ENCODE measurements at regions not wholly inside any gene's neighbourhood (a gene's known extent, or its start where the extent isn't known, plus 50 kb on each side); places are given as distances from the start of the nearest gene placed in this dataset.
A peak's percentile ranks its signal among the peaks of the same experiment; 100 is the strongest.
"Not testable (repeated sequence)": the region's sequence is repeated elsewhere in the genome, so short reads cannot be mapped to it uniquely, and the experiment has no call there.

- no peak for DNase-seq (ENCODE audit: low read depth)
These were observed 95.9 kb upstream of the PCSK1 start for GRCh38 chr5:96528826-96529474.

GRCh38 chr5:96529559-96529958, 96.5 kb upstream of the PCSK1 start:
- no peak for DNase-seq (ENCODE audit: low read depth)

- DNase-seq (ENCODE audit: low read depth): peak; percentile 64
These were observed 97.9 kb upstream of the PCSK1 start for GRCh38 chr5:96530901-96531300.

GRCh38 chr5:96533371-96533770, 100.3 kb upstream of the PCSK1 start:
- no peak for DNase-seq (ENCODE audit: low read depth)

GRCh38 chr5:96537386-96537785, 104.3 kb upstream of the PCSK1 start:
- peak; percentile 85 for DNase-seq (ENCODE audit: low read depth)

DNA sequence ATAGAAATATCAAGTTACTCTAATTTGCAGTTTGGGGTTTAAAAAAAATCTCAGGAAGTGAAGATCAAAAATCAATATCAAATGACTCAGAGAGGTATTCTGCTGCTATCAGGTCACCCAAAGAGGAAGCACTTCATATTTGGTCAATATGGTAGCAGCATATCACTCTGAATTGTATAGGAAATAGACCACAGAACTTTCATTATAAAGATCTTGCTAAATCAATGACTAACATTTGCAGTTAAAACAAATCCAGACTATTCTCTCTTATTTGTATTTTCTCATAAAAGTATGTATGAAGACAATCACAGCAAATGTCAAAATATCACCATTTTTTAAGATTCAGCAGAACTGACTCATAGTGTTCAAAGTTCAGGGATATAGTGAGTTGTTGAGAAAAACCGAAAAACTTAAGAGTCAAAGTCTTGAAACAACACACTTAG, 105.8 kb upstream of the PCSK1 start:
- DNase-seq (ENCODE audit: low read depth): peak; percentile 23

GRCh38 chr5:96546120-96546519, 113.1 kb upstream of the PCSK1 start:
- no peak for DNase-seq (ENCODE audit: low read depth)

DNA sequence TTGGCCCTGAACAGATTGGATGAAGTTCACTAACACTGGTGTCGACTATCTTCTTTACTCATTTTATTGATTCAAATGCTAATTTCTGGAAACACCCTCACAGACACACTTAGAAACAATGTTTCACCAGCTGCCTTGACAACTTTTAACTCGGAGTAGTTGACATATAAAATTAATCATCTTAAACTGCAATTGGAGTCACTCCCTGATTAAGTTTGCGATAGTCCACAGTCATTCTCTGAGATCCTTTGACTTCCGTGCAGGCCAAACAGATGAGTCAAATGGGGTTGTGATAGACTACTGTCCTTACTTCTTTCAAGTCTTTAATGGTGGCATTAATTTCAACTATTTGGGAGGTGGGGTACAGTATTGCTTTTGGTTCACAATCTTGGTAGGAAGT, 114.4 kb upstream of the PCSK1 start:
- DNase-seq (ENCODE audit: low read depth): no peak

DNA sequence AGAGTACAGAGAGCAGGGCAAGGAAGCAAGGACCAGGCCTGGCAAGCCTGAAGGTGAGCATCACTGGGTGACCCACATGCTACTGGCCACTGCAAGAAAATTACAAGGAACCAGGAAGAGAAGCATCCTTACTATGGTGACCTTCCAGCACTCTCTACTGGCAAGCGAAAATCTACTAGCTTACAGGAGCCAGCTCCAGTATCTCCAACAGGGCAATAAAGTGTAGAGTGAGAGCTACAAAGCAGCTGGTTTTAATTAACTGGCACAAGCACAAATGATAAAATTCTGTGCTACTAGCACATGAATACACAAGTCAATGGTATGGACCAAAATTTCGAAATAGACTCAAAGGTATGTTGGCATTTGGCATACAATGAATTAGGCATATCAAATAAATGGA, 113.3 kb upstream of the CAST start:
- DNase-seq (ENCODE audit: low read depth): no peak

GRCh38 chr5:96560857-96561256, 101.3 kb upstream of the CAST start:
- not testable (repeated sequence) for DNase-seq (ENCODE audit: low read depth)

DNA sequence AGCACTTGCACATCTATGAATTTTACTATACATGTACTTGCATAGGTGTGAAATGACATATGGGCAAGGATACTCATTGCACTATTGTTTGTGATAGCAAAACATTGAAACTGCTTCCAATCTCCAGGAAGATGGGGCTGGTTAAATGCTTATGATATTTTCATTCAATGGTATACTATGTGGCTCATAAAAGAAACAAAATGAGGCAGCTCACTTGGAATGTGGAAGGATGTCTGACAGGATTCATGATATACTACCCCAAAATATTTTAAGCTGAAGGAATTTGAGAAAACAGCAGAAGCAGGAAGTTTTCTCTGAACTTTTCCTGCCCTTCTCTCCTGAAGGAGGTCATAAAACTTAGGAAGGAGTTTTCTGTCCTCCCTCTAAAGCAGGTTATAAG, 99.6 kb upstream of the CAST start:
- peak; percentile 61 for DNase-seq (ENCODE audit: low read depth)

- DNase-seq (ENCODE audit: low read depth): no peak
These were observed 98.4 kb upstream of the CAST start for GRCh38 chr5:96563816-96564215.

- peak; percentile 96 for DNase-seq (ENCODE audit: low read depth)
These were observed 96.5 kb upstream of the CAST start for GRCh38 chr5:96565582-96566265.

GRCh38 chr5:96566833-96567587, 95.2 kb upstream of the CAST start:
- DNase-seq (ENCODE audit: low read depth): peak; percentile 80

GRCh38 chr5:96569332-96569731, 92.8 kb upstream of the CAST start:
- no peak for DNase-seq (ENCODE audit: low read depth)

DNA sequence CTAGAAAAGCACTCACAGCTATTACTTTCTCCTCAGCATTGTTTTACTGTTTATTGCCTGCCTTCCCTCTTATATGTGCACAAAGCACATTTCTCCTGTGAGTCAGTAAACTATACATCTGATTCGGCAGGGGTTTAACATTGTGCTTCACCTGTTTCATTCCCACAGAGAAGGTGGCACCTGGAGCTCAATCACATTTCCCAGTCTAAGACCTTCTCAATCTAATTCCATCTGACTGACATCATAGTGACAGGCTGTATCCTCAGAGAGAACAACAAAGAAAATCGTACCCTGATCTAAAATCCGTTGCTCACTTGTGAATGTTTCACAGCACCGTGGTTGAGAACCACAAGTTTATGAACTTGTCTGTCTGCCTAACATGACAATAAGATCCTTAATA, 92.4 kb upstream of the CAST start:
- no peak for DNase-seq (ENCODE audit: low read depth)

DNA sequence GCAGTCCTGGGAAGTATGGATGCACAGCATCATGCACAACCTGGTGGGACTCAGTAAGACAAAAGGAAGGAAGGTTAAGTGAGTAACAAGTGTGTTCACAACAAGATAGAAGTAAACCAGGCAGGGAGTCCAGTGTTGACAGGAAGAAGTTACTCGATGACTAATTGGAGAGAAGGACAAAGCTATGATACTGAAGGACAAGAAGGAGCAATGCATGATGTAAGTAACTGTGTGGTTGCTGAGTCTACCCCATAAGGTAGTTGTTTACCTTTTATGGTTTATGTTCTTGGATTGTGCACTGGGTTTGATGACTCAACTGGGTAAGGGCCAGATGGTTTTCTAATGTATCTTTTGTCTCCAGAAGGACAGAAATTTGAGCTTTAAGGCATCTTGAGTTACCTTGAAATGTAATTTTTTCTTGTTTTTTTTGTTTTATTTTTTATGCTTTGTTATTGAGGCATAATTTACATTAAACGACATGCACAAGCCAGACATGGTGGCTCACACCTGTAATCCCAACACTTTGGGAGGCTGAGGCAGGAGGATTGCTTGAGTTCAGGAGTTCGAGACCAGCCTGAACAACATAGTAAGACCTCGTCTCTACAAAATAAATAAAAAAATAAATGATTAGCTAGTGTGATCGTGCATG, 89.2 kb upstream of the CAST start:
- peak; percentile 96 for DNase-seq (ENCODE audit: low read depth)

- no peak for DNase-seq (ENCODE audit: low read depth)
These were observed 88.7 kb upstream of the CAST start for GRCh38 chr5:96573513-96573894.

- DNase-seq (ENCODE audit: low read depth): no peak
These were observed 85.3 kb upstream of the CAST start for GRCh38 chr5:96576876-96577275.

GRCh38 chr5:96577909-96578308, 84.3 kb upstream of the CAST start:
- no peak for DNase-seq (ENCODE audit: low read depth)

GRCh38 chr5:96579711-96580110, 82.5 kb upstream of the CAST start:
- DNase-seq (ENCODE audit: low read depth): no peak

GRCh38 chr5:96582343-96582742, 79.8 kb upstream of the CAST start:
- no peak for DNase-seq (ENCODE audit: low read depth)
